ENCODE measurements at regions not wholly inside any gene's neighbourhood (a gene's known extent, or its start where the extent isn't known, plus 50 kb on each side); places are given as distances from the start of the nearest gene placed in this dataset.
"Not testable (repeated sequence)": the region's sequence is repeated elsewhere in the genome, so short reads cannot be mapped to it uniquely, and the experiment has no call there.

GRCh38 chr4:189721016-189721993 is 219.4 kb upstream of the FRG1 start:
- H3K27me3 ChIP-seq; H3K36me3 ChIP-seq; H3K9me3 ChIP-seq; H3K27ac ChIP-seq; H3K4me1 ChIP-seq; intact Hi-C loops (cut with DNase I; ENCODE audit: low total_unique reads); H3K4me3 ChIP-seq; DNase-seq (ENCODE audit: low spot score in 2 of 2): not testable (repeated sequence)

- H3K27me3 ChIP-seq; H3K27ac ChIP-seq; intact Hi-C loops (cut with DNase I; ENCODE audit: low total_unique reads); DNase-seq (ENCODE audit: low spot score in 2 of 2); H3K4me3 ChIP-seq; H3K4me1 ChIP-seq; H3K9me3 ChIP-seq; H3K36me3 ChIP-seq: not testable (repeated sequence)
Measured at GRCh38 chr4:189722324-189723003, 218.2 kb upstream of the FRG1 start.

GRCh38 chr4:189727982-189728638 is 212.6 kb upstream of the FRG1 start:
- H3K4me1 ChIP-seq; intact Hi-C loops (cut with DNase I; ENCODE audit: low total_unique reads): not testable (repeated sequence)

GRCh38 chr4:189731989-189732388 is 208.7 kb upstream of the FRG1 start:
- intact Hi-C loops (cut with DNase I; ENCODE audit: low total_unique reads); DNase-seq (ENCODE audit: low spot score in 2 of 2); H3K27me3 ChIP-seq; H3K4me1 ChIP-seq; H3K9me3 ChIP-seq; H3K4me3 ChIP-seq; H3K36me3 ChIP-seq; H3K27ac ChIP-seq: not testable (repeated sequence)

More at GRCh38 chr4:189727982-189728638, 212.6 kb upstream of the FRG1 start:
- H3K27ac ChIP-seq; H3K4me3 ChIP-seq; H3K36me3 ChIP-seq; H3K27me3 ChIP-seq; DNase-seq (ENCODE audit: low spot score in 2 of 2); H3K9me3 ChIP-seq: not testable (repeated sequence)

- H3K36me3 ChIP-seq; intact Hi-C loops (cut with DNase I; ENCODE audit: low total_unique reads); H3K27me3 ChIP-seq; DNase-seq (ENCODE audit: low spot score in 2 of 2); H3K27ac ChIP-seq; H3K4me3 ChIP-seq; H3K9me3 ChIP-seq; H3K4me1 ChIP-seq: not testable (repeated sequence)
Measured at GRCh38 chr4:189733507-189733906, 207.2 kb upstream of the FRG1 start.

- H3K4me1 ChIP-seq; H3K27ac ChIP-seq; H3K36me3 ChIP-seq; intact Hi-C loops (cut with DNase I; ENCODE audit: low total_unique reads); H3K9me3 ChIP-seq; H3K4me3 ChIP-seq; DNase-seq (ENCODE audit: low spot score in 2 of 2); H3K27me3 ChIP-seq: not testable (repeated sequence)
Measured at GRCh38 chr4:189734648-189735267, 205.9 kb upstream of the FRG1 start.

- H3K36me3 ChIP-seq; H3K27me3 ChIP-seq; intact Hi-C loops (cut with DNase I; ENCODE audit: low total_unique reads); DNase-seq (ENCODE audit: low spot score in 2 of 2); H3K4me1 ChIP-seq; H3K27ac ChIP-seq; H3K4me3 ChIP-seq; H3K9me3 ChIP-seq: not testable (repeated sequence)
Measured at GRCh38 chr4:189736656-189737055, 204.0 kb upstream of the FRG1 start.

GRCh38 chr4:189740118-189740517 is 200.6 kb upstream of the FRG1 start:
- H3K4me3 ChIP-seq; DNase-seq (ENCODE audit: low spot score in 2 of 2); H3K27me3 ChIP-seq; H3K36me3 ChIP-seq; intact Hi-C loops (cut with DNase I; ENCODE audit: low total_unique reads); H3K9me3 ChIP-seq; H3K27ac ChIP-seq; H3K4me1 ChIP-seq: not testable (repeated sequence)

GRCh38 chr4:189740873-189741272 is 199.8 kb upstream of the FRG1 start:
- no peaks in the 10 kb centered on the region for H3K36me3 ChIP-seq
- no peaks in the 10 kb centered on the region for H3K4me1 ChIP-seq
- H3K9me3 ChIP-seq, result peaks cover 0 to 5% of the 10 kb centered on the region in 2 donors
- no peak overlapping the region for H3K27ac ChIP-seq
- no peak for DNase-seq (ENCODE audit: low spot score in 2 of 2)
- H3K4me3 ChIP-seq, result no peak overlapping the region
- intact Hi-C loops (cut with DNase I; ENCODE audit: low total_unique reads), result no loop called here
- no peaks in the 10 kb centered on the region for H3K27me3 ChIP-seq
- no peak for TF ChIP-seq CTCF (IDR thresholded peaks at IDR 0.05)
- TF ChIP-seq POLR2AphosphoS5 (IDR thresholded peaks at IDR 0.05), result no peak
- no peak for TF ChIP-seq POLR2A (IDR thresholded peaks at IDR 0.05)

GRCh38 chr4:189753092-189753491 is 187.6 kb upstream of the FRG1 start:
- DNase-seq (ENCODE audit: low spot score in 2 of 2); H3K27ac ChIP-seq; H3K4me3 ChIP-seq; H3K4me1 ChIP-seq; intact Hi-C loops (cut with DNase I; ENCODE audit: low total_unique reads); H3K36me3 ChIP-seq; H3K27me3 ChIP-seq: not testable (repeated sequence)
- H3K9me3 ChIP-seq, result peaks cover 9 to 13% of the 10 kb centered on the region in 2 donors
